PFSK-1 (cell line): ENCODE measurements at regions not wholly inside any gene's neighbourhood (a gene's known extent, or its start where the extent isn't known, plus 50 kb on each side); places are given as distances from the start of the nearest gene placed in this dataset.

Experiments used
- FOXP2 ChIP-seq: optimal IDR thresholded peaks from 2 replicates; pipeline ENCODE3; 2011; ENCODE audit warnings: borderline replicate concordance, control low read depth, inconsistent platforms; ENCODE audit not compliant: insufficient read depth; ENCODE audit errors: extremely low read length, extremely low read depth
- POLR2AphosphoS5 ChIP-seq: IDR thresholded peaks from 2 replicates; pipeline ENCODE4 v1.6.1; 2012; ENCODE audit warnings: low read depth, mild to moderate bottlenecking, control low read depth, low read length, moderate library complexity
- SIN3A ChIP-seq: IDR thresholded peaks from 2 replicates; pipeline ENCODE4 v1.6.1; 2012; ENCODE audit warnings: mild to moderate bottlenecking, low read length, moderate library complexity, borderline replicate concordance; ENCODE audit not compliant: insufficient read depth
- TAF1 ChIP-seq: IDR thresholded peaks from 2 replicates; pipeline ENCODE4 v1.6.1; 2012; ENCODE audit warnings: low read length, control low read depth, borderline replicate concordance; ENCODE audit not compliant: insufficient read depth
- TF ChIP-seq, protein P1 (sequence below), 2 experiments: IDR thresholded peaks; 2 replicates each; pipeline versions ENCODE4 v1.6.1 to v1.8.0; 2011 to 2012; ENCODE audit warnings: low read depth in 2 of 2, low read length in 2 of 2, control low read depth in 1 of 2, inconsistent platforms in 1 of 2, mild to moderate bottlenecking in 1 of 2, moderate library complexity in 1 of 2; ENCODE audit not compliant: insufficient read depth in 1 of 2

DNA sequence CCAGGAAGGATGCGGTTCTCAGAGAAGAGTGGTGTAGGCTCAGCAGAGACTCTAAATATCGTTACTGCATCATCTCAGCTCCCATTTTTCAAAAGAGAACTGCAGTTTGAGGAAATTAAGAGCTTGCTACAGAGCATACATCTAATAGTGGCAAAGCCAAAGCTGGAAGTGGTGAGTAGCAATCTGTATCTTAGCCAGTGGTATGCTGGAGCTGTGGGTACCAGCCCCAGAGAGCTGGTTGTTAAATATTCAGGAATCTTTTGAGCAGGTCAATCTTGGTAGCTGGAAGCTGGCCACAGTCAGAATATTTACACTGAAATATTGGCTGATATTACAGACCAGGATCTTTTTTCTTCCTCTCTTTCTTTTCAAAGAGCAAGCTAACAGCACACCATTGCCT, 88.4 kb upstream of the STEAP1B start:
- TF ChIP-seq POLR2AphosphoS5 (no peak), TAF1 (no peak), SIN3A (no peak), FOXP2 (no peak)
- TF ChIP-seq, protein P1, sequence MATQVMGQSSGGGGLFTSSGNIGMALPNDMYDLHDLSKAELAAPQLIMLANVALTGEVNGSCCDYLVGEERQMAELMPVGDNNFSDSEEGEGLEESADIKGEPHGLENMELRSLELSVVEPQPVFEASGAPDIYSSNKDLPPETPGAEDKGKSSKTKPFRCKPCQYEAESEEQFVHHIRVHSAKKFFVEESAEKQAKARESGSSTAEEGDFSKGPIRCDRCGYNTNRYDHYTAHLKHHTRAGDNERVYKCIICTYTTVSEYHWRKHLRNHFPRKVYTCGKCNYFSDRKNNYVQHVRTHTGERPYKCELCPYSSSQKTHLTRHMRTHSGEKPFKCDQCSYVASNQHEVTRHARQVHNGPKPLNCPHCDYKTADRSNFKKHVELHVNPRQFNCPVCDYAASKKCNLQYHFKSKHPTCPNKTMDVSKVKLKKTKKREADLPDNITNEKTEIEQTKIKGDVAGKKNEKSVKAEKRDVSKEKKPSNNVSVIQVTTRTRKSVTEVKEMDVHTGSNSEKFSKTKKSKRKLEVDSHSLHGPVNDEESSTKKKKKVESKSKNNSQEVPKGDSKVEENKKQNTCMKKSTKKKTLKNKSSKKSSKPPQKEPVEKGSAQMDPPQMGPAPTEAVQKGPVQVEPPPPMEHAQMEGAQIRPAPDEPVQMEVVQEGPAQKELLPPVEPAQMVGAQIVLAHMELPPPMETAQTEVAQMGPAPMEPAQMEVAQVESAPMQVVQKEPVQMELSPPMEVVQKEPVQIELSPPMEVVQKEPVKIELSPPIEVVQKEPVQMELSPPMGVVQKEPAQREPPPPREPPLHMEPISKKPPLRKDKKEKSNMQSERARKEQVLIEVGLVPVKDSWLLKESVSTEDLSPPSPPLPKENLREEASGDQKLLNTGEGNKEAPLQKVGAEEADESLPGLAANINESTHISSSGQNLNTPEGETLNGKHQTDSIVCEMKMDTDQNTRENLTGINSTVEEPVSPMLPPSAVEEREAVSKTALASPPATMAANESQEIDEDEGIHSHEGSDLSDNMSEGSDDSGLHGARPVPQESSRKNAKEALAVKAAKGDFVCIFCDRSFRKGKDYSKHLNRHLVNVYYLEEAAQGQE (IDR thresholded peaks at IDR 0.05; ENCODE audit: insufficient read depth in 1 of 2, low read depth in 2 of 2, low read length in 2 of 2), result no peak

DNA sequence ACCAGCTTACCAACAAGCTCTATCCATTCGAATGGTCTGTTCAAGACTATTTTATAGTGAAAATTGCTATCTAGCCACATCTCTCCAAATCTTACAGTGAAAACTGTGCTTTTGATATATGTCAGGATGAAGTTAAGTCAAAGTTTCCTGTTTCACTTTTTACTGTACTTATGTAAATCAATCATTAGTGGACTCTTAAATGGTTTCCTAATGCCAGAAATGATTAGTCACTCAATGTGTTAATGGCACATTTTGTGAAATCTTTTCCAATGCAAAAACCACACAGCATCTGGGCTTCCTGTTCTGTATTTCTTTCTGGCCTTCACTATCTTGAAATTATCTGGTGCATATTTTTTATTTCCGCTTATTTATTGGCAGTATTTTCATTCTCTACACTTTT, 87.3 kb upstream of the STEAP1B start:
- TF ChIP-seq SIN3A (no peak), FOXP2 (no peak), POLR2AphosphoS5 (no peak), TAF1 (no peak)
- TF ChIP-seq, protein P1 (IDR thresholded peaks at IDR 0.05; ENCODE audit: insufficient read depth in 1 of 2, low read depth in 2 of 2, low read length in 2 of 2), result no peak

DNA sequence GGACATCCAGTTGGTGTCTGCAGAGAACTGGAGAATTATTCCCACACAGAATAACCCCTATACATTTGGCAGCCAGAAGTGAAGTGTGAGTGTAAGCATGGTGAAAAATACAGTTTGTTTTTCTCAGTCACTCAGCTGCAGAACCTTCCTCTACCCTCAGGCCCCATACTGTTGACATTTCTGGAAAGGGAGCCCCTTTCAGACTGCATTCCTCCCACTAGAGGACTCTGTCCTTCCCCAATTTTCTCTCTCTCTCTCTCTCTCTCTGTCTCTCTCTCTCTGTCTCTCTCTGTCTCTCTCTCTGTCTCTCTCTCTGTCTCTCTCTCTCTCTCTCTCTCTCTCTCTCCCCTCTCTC, 86.8 kb upstream of the STEAP1B start:
- no peak for TF ChIP-seq POLR2AphosphoS5

DNA sequence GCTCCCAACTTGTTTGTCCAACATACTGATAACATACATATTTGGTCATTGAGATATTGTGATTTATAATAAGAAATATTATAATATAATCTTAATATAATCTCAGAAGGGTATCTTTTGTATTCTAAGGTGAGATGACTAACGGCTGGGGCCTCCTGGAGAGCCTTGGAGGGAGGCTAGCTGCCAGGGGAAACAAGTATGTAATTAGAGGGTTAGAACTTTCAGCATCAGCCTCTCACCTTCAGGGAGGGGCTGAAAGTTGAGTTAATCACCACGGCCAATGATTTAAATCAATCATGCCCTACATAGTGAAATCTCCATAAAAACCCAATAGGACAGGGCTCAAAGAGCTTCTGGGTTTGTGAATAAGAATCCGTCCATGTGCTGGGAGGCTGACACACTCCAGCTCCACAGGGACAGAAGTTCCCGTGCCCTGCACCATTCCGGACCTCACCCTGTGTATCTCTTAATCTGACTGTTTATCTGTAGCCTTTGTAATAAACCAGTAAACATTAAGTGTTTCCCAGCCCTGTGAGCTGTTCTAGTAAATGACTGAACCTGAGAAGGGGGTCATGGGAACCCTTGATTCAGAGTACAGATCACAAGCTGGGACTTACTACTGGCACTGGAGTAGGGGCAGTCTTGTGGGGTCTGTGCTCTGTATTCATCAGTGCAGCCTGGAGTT, 86.3 kb upstream of the STEAP1B start:
- TF ChIP-seq TAF1 (no peak), FOXP2 (no peak), POLR2AphosphoS5 (no peak), SIN3A (no peak)
- TF ChIP-seq, protein P1 (IDR thresholded peaks at IDR 0.05; ENCODE audit: insufficient read depth in 1 of 2, low read depth in 2 of 2, low read length in 2 of 2), result no peak

DNA sequence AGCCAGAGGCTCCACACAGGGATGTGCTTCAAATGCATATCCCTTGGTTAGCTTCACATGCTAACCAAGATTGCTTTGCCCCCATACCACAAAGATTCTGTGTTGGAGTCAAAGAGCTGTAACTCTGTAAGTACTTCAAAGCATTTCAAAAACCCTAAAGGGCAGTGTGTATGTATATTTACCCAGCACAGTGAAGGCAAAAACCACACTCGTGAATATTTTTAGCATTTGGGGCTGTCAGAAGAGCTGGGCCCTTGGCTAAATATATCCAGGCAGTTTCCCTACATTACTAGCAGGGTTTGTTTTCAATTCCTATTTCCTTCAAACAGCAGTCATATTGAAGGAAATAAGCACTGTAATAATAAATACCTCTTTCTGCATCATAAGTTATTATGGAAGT, 84.2 kb upstream of the STEAP1B start:
- TF ChIP-seq FOXP2 (no peak), SIN3A (no peak), POLR2AphosphoS5 (no peak), TAF1 (no peak)
- TF ChIP-seq, protein P1 (IDR thresholded peaks at IDR 0.05; ENCODE audit: insufficient read depth in 1 of 2, low read depth in 2 of 2, low read length in 2 of 2), result no peak
